ENCODE measurements at regions not wholly inside any gene's neighbourhood (a gene's known extent, or its start where the extent isn't known, plus 50 kb on each side); places are given as distances from the start of the nearest gene placed in this dataset.

- Histone ChIP-seq H3K4me1 (ENCODE audit: insufficient read depth, low read length, poor library complexity, severe bottlenecking) (peaks cover 15% of the 10 kb centered on the region), H2AFZ (ENCODE audit: low read length) (no peak overlapping the region), H3K4me2 (ENCODE audit: low read depth, low read length, poor library complexity, severe bottlenecking) (no peak overlapping the region), H3F3A (ENCODE audit: low read depth) (no peaks in the 10 kb centered on the region), H3K79me2 (ENCODE audit: insufficient read depth, low read length) (no peaks in the 10 kb centered on the region), H4K20me1 (ENCODE audit: insufficient read depth, low read length, poor library complexity, severe bottlenecking) (no peaks in the 10 kb centered on the region), H3K9me3 (ENCODE audit: insufficient read depth, low read depth, low read length) (no peaks in the 10 kb centered on the region), H3K27me3 (ENCODE audit: insufficient read depth, low read length, poor library complexity, severe bottlenecking) (no peaks in the 10 kb centered on the region), H3K36me3 (ENCODE audit: insufficient read depth, low read length) (no peaks in the 10 kb centered on the region), H3K9ac (ENCODE audit: low read depth, low read length, poor library complexity, severe bottlenecking) (no peak overlapping the region), H3K4me3 (ENCODE audit: low read length, poor library complexity, severe bottlenecking) (no peak overlapping the region), H3K9me2 (replicated peaks; ENCODE audit: low read depth, low read length) (no peaks in the 10 kb centered on the region)
- TF ChIP-seq EZH2phosphoT487 (IDR thresholded peaks at IDR 0.05; ENCODE audit: borderline replicate concordance) (no peak), CTCF (conservative IDR thresholded peaks at IDR 0.05; ENCODE audit: low read length) (no peak)
Measured at GRCh38 chr1:70811815-70812214, 235.8 kb downstream of the PTGER3 start.

GRCh38 chr1:70812442-70813109, 235.0 kb downstream of the PTGER3 start:
- no peak overlapping the region for H3K4me2 ChIP-seq (ENCODE audit: low read depth, low read length, poor library complexity, severe bottlenecking)
- H3K79me2 ChIP-seq (ENCODE audit: insufficient read depth, low read length) = no peaks in the 10 kb centered on the region
- H4K20me1 ChIP-seq (ENCODE audit: insufficient read depth, low read length, poor library complexity, severe bottlenecking) = no peaks in the 10 kb centered on the region
- no peak overlapping the region for H3K9ac ChIP-seq (ENCODE audit: low read depth, low read length, poor library complexity, severe bottlenecking)
- H3K4me3 ChIP-seq (ENCODE audit: low read length, poor library complexity, severe bottlenecking) = no peak overlapping the region
- no peaks in the 10 kb centered on the region for H3K36me3 ChIP-seq (ENCODE audit: insufficient read depth, low read length)
- no peaks in the 10 kb centered on the region for H3K9me3 ChIP-seq (ENCODE audit: insufficient read depth, low read depth, low read length)
- H3K4me1 ChIP-seq (ENCODE audit: insufficient read depth, low read length, poor library complexity, severe bottlenecking) = peaks cover 15% of the 10 kb centered on the region
- no peak overlapping the region for H2AFZ ChIP-seq (ENCODE audit: low read length)
- H3F3A ChIP-seq (ENCODE audit: low read depth) = no peaks in the 10 kb centered on the region
- TF ChIP-seq EZH2phosphoT487 (IDR thresholded peaks at IDR 0.05; ENCODE audit: borderline replicate concordance) (no peak), CTCF (conservative IDR thresholded peaks at IDR 0.05; ENCODE audit: low read length) (no peak)
- H3K27me3 ChIP-seq (ENCODE audit: insufficient read depth, low read length, poor library complexity, severe bottlenecking) = no peaks in the 10 kb centered on the region
- H3K9me2 ChIP-seq (replicated peaks; ENCODE audit: low read depth, low read length) = no peaks in the 10 kb centered on the region

GRCh38 chr1:70818401-70818800, 229.2 kb downstream of the PTGER3 start:
- Histone ChIP-seq H2AFZ (ENCODE audit: low read length) (no peak overlapping the region), H3K4me2 (ENCODE audit: low read depth, low read length, poor library complexity, severe bottlenecking) (no peak overlapping the region), H3K9ac (ENCODE audit: low read depth, low read length, poor library complexity, severe bottlenecking) (no peak overlapping the region), H3K79me2 (ENCODE audit: insufficient read depth, low read length) (no peaks in the 10 kb centered on the region), H3K27me3 (ENCODE audit: insufficient read depth, low read length, poor library complexity, severe bottlenecking) (no peaks in the 10 kb centered on the region), H4K20me1 (ENCODE audit: insufficient read depth, low read length, poor library complexity, severe bottlenecking) (no peaks in the 10 kb centered on the region), H3K4me3 (ENCODE audit: low read length, poor library complexity, severe bottlenecking) (no peak overlapping the region), H3K9me2 (replicated peaks; ENCODE audit: low read depth, low read length) (no peaks in the 10 kb centered on the region), H3K4me1 (ENCODE audit: insufficient read depth, low read length, poor library complexity, severe bottlenecking) (no peaks in the 10 kb centered on the region), H3F3A (ENCODE audit: low read depth) (no peaks in the 10 kb centered on the region), H3K9me3 (ENCODE audit: insufficient read depth, low read depth, low read length) (no peaks in the 10 kb centered on the region), H3K36me3 (ENCODE audit: insufficient read depth, low read length) (no peaks in the 10 kb centered on the region)
- TF ChIP-seq CTCF (conservative IDR thresholded peaks at IDR 0.05; ENCODE audit: low read length) (no peak), EZH2phosphoT487 (IDR thresholded peaks at IDR 0.05; ENCODE audit: borderline replicate concordance) (no peak)
